Lower lobe of right lung (tissue), 2 donors: ENCODE measurements at regions not wholly inside any gene's neighbourhood (a gene's known extent, or its start where the extent isn't known, plus 50 kb on each side); places are given as distances from the start of the nearest gene placed in this dataset.

ENCODE experiments used
- ATAC-seq, 2 donors: fragments of 200-7000 bp; cut with Tn5 transposase; one replicate each; pipeline ENCODE4 v1.9.1; 2020 to 2022; ENCODE audit warnings: mild to moderate bottlenecking in 2 of 2, moderate library complexity in 2 of 2
- DNase-seq: peaks from one replicate; pipeline ENCODE4 v3.0.0-alpha.2; 2020
- H3K27ac ChIP-seq: fragments of 200-600 bp; one replicate; pipeline ENCODE4 v1.8.0; 2022
- H3K27me3 ChIP-seq: fragments of 200-600 bp; one replicate; pipeline ENCODE4 v1.8.0; 2022; ENCODE audit warnings: low read depth
- H3K36me3 ChIP-seq: fragments of 200-600 bp; one replicate; pipeline ENCODE4 v1.8.0; 2022; ENCODE audit warnings: mild to moderate bottlenecking
- H3K4me1 ChIP-seq: fragments of 200-600 bp; one replicate; pipeline ENCODE4 v1.8.0; 2022
- H3K4me3 ChIP-seq: fragments of 200-600 bp; one replicate; pipeline ENCODE4 v1.8.0; 2022; ENCODE audit warnings: mild to moderate bottlenecking
- H3K9me3 ChIP-seq: fragments of 200-600 bp; one replicate; pipeline ENCODE4 v1.8.0; 2022
- intact Hi-C: fragments of 100-400 bp; cut with DNase I; formaldehyde crosslinking; loops from one replicate; pipeline ENCODE4 v1.11.0; 2022
- TF ChIP-seq, protein P1 (sequence below): fragments of 200-600 bp; IDR thresholded peaks from one replicate; pipeline ENCODE4 v1.8.0; 2022; ENCODE audit warnings: antibody characterized with exemption, mild to moderate bottlenecking
- donor health status: DM: no; HTN: yes; CAD: no; lungs with severe emphysema.

DNA sequence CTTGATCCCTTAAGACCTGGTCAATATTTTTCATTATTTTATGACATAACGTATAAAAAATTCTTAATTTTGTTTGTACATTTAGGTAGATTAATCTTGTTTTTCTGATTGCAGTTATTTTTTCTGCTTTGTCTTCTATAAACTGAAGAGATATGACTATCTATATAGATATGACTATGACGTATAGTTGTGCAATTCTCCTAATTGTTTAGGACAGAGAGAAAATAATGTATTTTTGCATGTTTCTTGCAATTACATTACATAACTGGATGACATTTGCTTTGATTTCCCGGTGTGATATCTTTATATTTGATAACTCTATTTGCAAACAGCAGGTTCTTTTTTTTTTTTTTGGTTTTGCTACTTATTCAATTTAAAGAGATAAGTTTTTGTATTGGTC is 310.2 kb upstream of the REG3G start:
- DNase-seq, result no peak
- Histone ChIP-seq H3K4me3 (no peak overlapping the region), H3K27ac (no peak overlapping the region), H3K9me3 (no peaks in the 10 kb centered on the region), H3K4me1 (no peaks in the 10 kb centered on the region), H3K27me3 (no peaks in the 10 kb centered on the region), H3K36me3 (no peaks in the 10 kb centered on the region)
- TF ChIP-seq, protein P1, sequence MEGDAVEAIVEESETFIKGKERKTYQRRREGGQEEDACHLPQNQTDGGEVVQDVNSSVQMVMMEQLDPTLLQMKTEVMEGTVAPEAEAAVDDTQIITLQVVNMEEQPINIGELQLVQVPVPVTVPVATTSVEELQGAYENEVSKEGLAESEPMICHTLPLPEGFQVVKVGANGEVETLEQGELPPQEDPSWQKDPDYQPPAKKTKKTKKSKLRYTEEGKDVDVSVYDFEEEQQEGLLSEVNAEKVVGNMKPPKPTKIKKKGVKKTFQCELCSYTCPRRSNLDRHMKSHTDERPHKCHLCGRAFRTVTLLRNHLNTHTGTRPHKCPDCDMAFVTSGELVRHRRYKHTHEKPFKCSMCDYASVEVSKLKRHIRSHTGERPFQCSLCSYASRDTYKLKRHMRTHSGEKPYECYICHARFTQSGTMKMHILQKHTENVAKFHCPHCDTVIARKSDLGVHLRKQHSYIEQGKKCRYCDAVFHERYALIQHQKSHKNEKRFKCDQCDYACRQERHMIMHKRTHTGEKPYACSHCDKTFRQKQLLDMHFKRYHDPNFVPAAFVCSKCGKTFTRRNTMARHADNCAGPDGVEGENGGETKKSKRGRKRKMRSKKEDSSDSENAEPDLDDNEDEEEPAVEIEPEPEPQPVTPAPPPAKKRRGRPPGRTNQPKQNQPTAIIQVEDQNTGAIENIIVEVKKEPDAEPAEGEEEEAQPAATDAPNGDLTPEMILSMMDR, result no peak
- no peak for ATAC-seq
- intact Hi-C loops, result no loop called here

DNA sequence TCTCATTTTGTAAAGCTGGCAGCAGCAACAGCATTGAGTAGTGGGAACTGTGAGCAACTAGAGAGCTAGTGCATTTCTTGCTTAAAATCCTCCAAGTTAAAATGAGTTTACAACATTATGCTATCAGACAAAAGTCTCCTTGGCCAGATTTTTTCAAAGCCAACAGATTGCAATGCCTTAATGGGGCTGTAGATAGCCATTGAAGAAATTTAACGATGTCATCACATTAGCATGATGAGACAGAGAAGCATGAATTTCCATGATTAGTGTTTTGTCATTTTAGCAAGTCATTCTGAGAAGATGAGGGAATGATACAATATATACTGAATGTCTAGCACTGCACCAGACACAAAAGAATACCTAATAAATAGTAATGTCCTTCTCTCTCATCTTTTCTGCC is 307.5 kb upstream of the REG3G start:
- no peak for ATAC-seq
- TF ChIP-seq, protein P1, result no peak
- H3K4me1 ChIP-seq, result no peaks in the 10 kb centered on the region

DNA sequence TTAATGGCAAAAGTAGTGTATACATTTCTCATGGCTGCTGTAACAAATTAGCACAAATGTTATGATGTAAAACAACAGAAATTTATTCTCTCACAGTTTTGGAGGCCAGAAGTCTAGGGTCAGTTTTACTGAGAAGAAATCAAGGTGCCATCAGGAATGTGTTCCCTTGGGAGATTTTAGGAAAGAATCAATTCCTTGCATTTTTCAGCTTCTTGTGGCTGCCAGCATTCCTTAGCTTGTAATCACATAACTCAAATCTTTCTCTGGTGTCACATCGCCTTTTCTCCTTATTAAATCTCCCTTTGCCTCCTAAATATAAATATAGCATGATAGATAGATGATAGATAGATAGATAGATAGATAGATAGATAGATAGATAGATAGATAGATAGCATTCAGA is 307.0 kb upstream of the REG3G start:
- Histone ChIP-seq H3K9me3 (no peaks in the 10 kb centered on the region), H3K36me3 (no peaks in the 10 kb centered on the region), H3K4me3 (no peak overlapping the region), H3K27ac (no peak overlapping the region), H3K4me1 (no peaks in the 10 kb centered on the region), H3K27me3 (no peaks in the 10 kb centered on the region)
- TF ChIP-seq, protein P1, result no peak
- DNase-seq (no peak), ATAC-seq (no peak)
- intact Hi-C loops, result no loop called here

More for the DNA sequence above, 307.5 kb upstream of the REG3G start:
- Histone ChIP-seq H3K9me3 (no peaks in the 10 kb centered on the region), H3K4me3 (no peak overlapping the region), H3K36me3 (no peaks in the 10 kb centered on the region), H3K27me3 (no peaks in the 10 kb centered on the region), H3K27ac (no peak overlapping the region)
- no peak for DNase-seq
- intact Hi-C loops, result no loop called here

GRCh38 chr2:78721355-78722033 is 304.0 kb upstream of the REG3G start:
- H3K4me3 ChIP-seq, result no peak overlapping the region
- no peak overlapping the region for H3K27ac ChIP-seq
- ATAC-seq, result no peak
- TF ChIP-seq, protein P1, result no peak
- H3K4me1 ChIP-seq, result no peaks in the 10 kb centered on the region
- no peaks in the 10 kb centered on the region for H3K9me3 ChIP-seq
- no peaks in the 10 kb centered on the region for H3K27me3 ChIP-seq
- DNase-seq, result no peak
- intact Hi-C loops, result no loop called here
- no peaks in the 10 kb centered on the region for H3K36me3 ChIP-seq

DNA sequence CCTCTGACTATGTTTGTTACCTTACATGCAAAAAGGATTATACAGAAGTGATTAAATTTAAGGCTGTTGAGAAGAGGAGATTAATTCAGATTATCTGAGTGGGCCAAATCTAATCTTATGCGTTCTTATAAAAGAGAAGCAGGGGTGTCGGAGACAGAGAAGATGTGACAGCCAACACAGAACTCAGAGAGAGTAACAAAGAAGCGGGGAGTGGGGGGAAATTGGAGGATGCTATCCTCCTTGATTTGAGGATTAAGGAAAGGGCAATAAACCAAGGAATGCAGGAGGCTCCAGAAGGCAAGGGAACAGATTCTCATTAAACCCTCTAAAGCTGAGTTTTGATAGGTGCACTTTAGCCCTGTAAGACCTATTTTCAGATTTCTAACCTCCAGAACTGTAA is 291.3 kb upstream of the REG3G start:
- Histone ChIP-seq H3K27ac (no peak overlapping the region), H3K27me3 (no peaks in the 10 kb centered on the region), H3K4me3 (no peak overlapping the region), H3K4me1 (no peaks in the 10 kb centered on the region), H3K9me3 (no peaks in the 10 kb centered on the region), H3K36me3 (no peaks in the 10 kb centered on the region)
- TF ChIP-seq, protein P1, result no peak
- no peak for ATAC-seq
- DNase-seq, result no peak
- intact Hi-C loops, result no loop called here
